Naive thymus-derived CD4-positive, alpha-beta T cell (primary cell): ENCODE measurements at regions not wholly inside any gene's neighbourhood (a gene's known extent, or its start where the extent isn't known, plus 50 kb on each side); places are given as distances from the start of the nearest gene placed in this dataset.
"Not testable (repeated sequence)": the region's sequence is repeated elsewhere in the genome, so short reads cannot be mapped to it uniquely, and the experiment has no call there.

Experiments
- ATAC-seq: fragments of 150-1000 bp; cut with Tn5 transposase; 2 replicates; pipeline ENCODE4 v1.10.0; 2021; ENCODE audit warnings: mild to moderate bottlenecking, moderate library complexity
- CTCF ChIA-PET: fragments of 350-600 bp; sonication (Branson Sonifier 250); formaldehyde crosslinking; loops from one replicate; lab custom pipeline; 2021; ENCODE audit warnings: antibody characterized with exemption; lab: Charles Lee
- POLR2A ChIA-PET: fragments of 350-600 bp; sonication (Branson Sonifier 250); formaldehyde crosslinking; loops from one replicate; lab custom pipeline; 2021; ENCODE audit warnings: antibody characterized with exemption, inconsistent platforms; lab: Charles Lee
- DNase-seq, 9 donors: peaks; one replicate each; pipeline versions ENCODE4 v3.0.0 to v3.0.0-alpha.2; 2020 to 2022; ENCODE audit warnings: mixed read lengths in 1 of 9
- H3K27ac ChIP-seq: one replicate; pipeline ENCODE4 v1.7.0; 2013; ENCODE audit warnings: mild to moderate bottlenecking, low read depth, low read length, moderate library complexity
- H3K27me3 ChIP-seq, 2 donors: one replicate each; pipeline ENCODE4 v1.7.0; 2013; ENCODE audit warnings: low read length in 2 of 2, mild to moderate bottlenecking in 2 of 2, moderate library complexity in 2 of 2; ENCODE audit not compliant: control insufficient read depth in 2 of 2, insufficient read depth in 2 of 2
- H3K36me3 ChIP-seq, 3 experiments: 1 replicate in 2 of 3; 2 replicates in 1 of 3; pipeline ENCODE4 v1.7.0; 2013; ENCODE audit warnings: low read length in 3 of 3, mild to moderate bottlenecking in 3 of 3, moderate library complexity in 1 of 3; ENCODE audit not compliant: insufficient read depth in 3 of 3, control insufficient read depth in 2 of 3
- H3K4me1 ChIP-seq, 2 donors: one replicate each; pipeline ENCODE4 v1.7.0; 2013; ENCODE audit warnings: low read length in 2 of 2, mild to moderate bottlenecking in 2 of 2, moderate library complexity in 1 of 2; ENCODE audit not compliant: control insufficient read depth in 2 of 2, insufficient read depth in 2 of 2
- H3K4me3 ChIP-seq: 2 replicates; pipeline ENCODE4 v1.7.0; 2013; ENCODE audit warnings: mild to moderate bottlenecking, low read length
- H3K9me3 ChIP-seq, 3 experiments: 1 replicate in 2 of 3; 2 replicates in 1 of 3; pipeline ENCODE4 v1.7.0; 2013; ENCODE audit warnings: low read length in 3 of 3; ENCODE audit not compliant: control insufficient read depth in 2 of 3
- H3K27ac Mint-ChIP-seq, 9 donors: one replicate each; pipeline ENCODE4 v1.8.0; 2020 to 2022; ENCODE audit warnings: mixed read lengths in 9 of 9, mild to moderate bottlenecking in 8 of 9, moderate library complexity in 5 of 9, inconsistent platforms in 2 of 9
- H3K27me3 Mint-ChIP-seq, 5 donors: one replicate each; pipeline ENCODE4 v1.8.0; 2021 to 2022; ENCODE audit warnings: mixed read lengths in 5 of 5, mild to moderate bottlenecking in 1 of 5
- H3K36me3 Mint-ChIP-seq, 5 donors: one replicate each; pipeline ENCODE4 v1.8.0; 2020 to 2022; ENCODE audit warnings: mixed read lengths in 5 of 5, mild to moderate bottlenecking in 3 of 5, inconsistent platforms in 1 of 5
- H3K4me1 Mint-ChIP-seq, 7 donors: one replicate each; pipeline ENCODE4 v1.8.0; 2020 to 2022; ENCODE audit warnings: mixed read lengths in 7 of 7, mild to moderate bottlenecking in 3 of 7, inconsistent platforms in 1 of 7
- H3K4me3 Mint-ChIP-seq, 10 donors: one replicate each; pipeline ENCODE4 v1.8.0; 2020 to 2022; ENCODE audit warnings: mild to moderate bottlenecking in 10 of 10, mixed read lengths in 10 of 10, moderate library complexity in 6 of 10, inconsistent platforms in 2 of 10
- H3K9me3 Mint-ChIP-seq, 11 donors: one replicate each; pipeline ENCODE4 v1.8.0; 2020 to 2022; ENCODE audit warnings: mixed read lengths in 11 of 11, mild to moderate bottlenecking in 4 of 11, inconsistent platforms in 1 of 11, moderate library complexity in 1 of 11
- intact Hi-C, 2 donors: fragments of 100-400 bp; cut with micrococcal nuclease; formaldehyde crosslinking; loops; one replicate each; pipeline ENCODE4 v1.15.1; 2023

GRCh38 chrX:39427906-39428305, 626.6 kb downstream of the MID1IP1 start:
- DNase-seq (peak in 1 of 9 donors; percentile 32), ATAC-seq (no peak)
- Histone ChIP-seq H3K9me3 (no peaks in the 10 kb centered on the region), H3K4me1 (peaks cover 0 to 17% of the 10 kb centered on the region in 2 donors), H3K36me3 (no peaks in the 10 kb centered on the region), H3K27me3 (no peaks in the 10 kb centered on the region), H3K4me3 (no peak overlapping the region), H3K27ac (no peak overlapping the region)
- intact Hi-C loops, result loop anchor here in 1 of 2 donors (10.0 kb wide), 1 partner anchor 67 kb away; no protein-coding TSS in a partner anchor
- Mint-ChIP-seq H3K27me3 (no peaks in the 10 kb centered on the region), H3K4me1 (peaks cover 11 to 54% (median 32%) of the 10 kb centered on the region in 7 donors), H3K4me3 (peak overlapping the region in 4 of 10 donors; percentile 13 to 68 (median 30)), H3K27ac (peak overlapping the region in 8 of 9 donors; percentile 6 to 87 (median 76)), H3K9me3 (peaks cover 0 to 7% (median 0%) of the 10 kb centered on the region in 11 donors), H3K36me3 (peaks cover 0 to 5% (median 0%) of the 10 kb centered on the region in 5 donors)
- ChIA-PET CTCF (no interaction called here), POLR2A (no interaction called here)

- DNase-seq (no peak), ATAC-seq (no peak)
- Mint-ChIP-seq H3K4me3 (no peak overlapping the region), H3K9me3 (peaks cover 0 to 3% (median 0%) of the 10 kb centered on the region in 11 donors), H3K27me3 (no peaks in the 10 kb centered on the region), H3K27ac (no peak overlapping the region), H3K4me1 (peaks cover 6 to 45% (median 27%) of the 10 kb centered on the region in 7 donors), H3K36me3 (no peaks in the 10 kb centered on the region)
- POLR2A ChIA-PET, result interaction anchor here (0.7 kb wide), 1 partner anchor 99 kb away, joined by 3 read pairs; no protein-coding TSS in a partner anchor
- no peak overlapping the region for H3K4me3 ChIP-seq
- CTCF ChIA-PET, result no interaction called here
- H3K4me1 ChIP-seq, result peaks cover 0 to 17% of the 10 kb centered on the region in 2 donors
- no peaks in the 10 kb centered on the region for H3K36me3 ChIP-seq
- H3K27ac ChIP-seq, result no peak overlapping the region
- H3K27me3 ChIP-seq, result no peaks in the 10 kb centered on the region
- H3K9me3 ChIP-seq, result no peaks in the 10 kb centered on the region
- intact Hi-C loops, result loop anchor here in 1 of 2 donors (5.0 kb wide), 1 partner anchor 168 kb away; no protein-coding TSS in a partner anchor
Observed at GRCh38 chrX:39430551-39430950, 629.3 kb downstream of the MID1IP1 start.

GRCh38 chrX:39431893-39432292, 630.6 kb downstream of the MID1IP1 start:
- peak overlapping the region in 1 of 9 donors; percentile 36 for H3K27ac Mint-ChIP-seq
- H3K4me1 ChIP-seq, result peaks cover 0 to 10% of the 10 kb centered on the region in 2 donors
- H3K9me3 ChIP-seq, result no peaks in the 10 kb centered on the region
- H3K36me3 ChIP-seq, result no peaks in the 10 kb centered on the region
- H3K4me1 Mint-ChIP-seq, result peaks cover 6 to 35% (median 26%) of the 10 kb centered on the region in 7 donors
- H3K36me3 Mint-ChIP-seq, result no peaks in the 10 kb centered on the region
- no peak overlapping the region for H3K4me3 ChIP-seq
- intact Hi-C loops, result loop anchor here in 1 of 2 donors (5.0 kb wide), 1 partner anchor 170 kb away; no protein-coding TSS in a partner anchor
- no peaks in the 10 kb centered on the region for H3K27me3 Mint-ChIP-seq
- H3K27me3 ChIP-seq, result no peaks in the 10 kb centered on the region
- no peak overlapping the region for H3K4me3 Mint-ChIP-seq
- no peak overlapping the region for H3K27ac ChIP-seq
- peaks cover 0 to 2% (median 0%) of the 10 kb centered on the region in 11 donors for H3K9me3 Mint-ChIP-seq
- ATAC-seq (no peak), DNase-seq (no peak)
- ChIA-PET CTCF (no interaction called here), POLR2A (no interaction called here)

GRCh38 chrX:39434671-39435070, 633.4 kb downstream of the MID1IP1 start:
- H3K27ac ChIP-seq, H3K4me3 Mint-ChIP-seq, H3K9me3 Mint-ChIP-seq, H3K9me3 ChIP-seq, H3K4me1 ChIP-seq, H3K4me3 ChIP-seq, H3K36me3 ChIP-seq, ATAC-seq, H3K36me3 Mint-ChIP-seq, H3K27ac Mint-ChIP-seq, CTCF ChIA-PET, POLR2A ChIA-PET, H3K27me3 ChIP-seq, H3K27me3 Mint-ChIP-seq, DNase-seq: not testable (repeated sequence)
- intact Hi-C loops, result loop anchor here in 1 of 2 donors (5.0 kb wide), 1 partner anchor 172 kb away; no protein-coding TSS in a partner anchor
- peaks cover 0 to 12% (median 9%) of the 10 kb centered on the region in 7 donors for H3K4me1 Mint-ChIP-seq

- H3K27me3 Mint-ChIP-seq, H3K36me3 Mint-ChIP-seq, CTCF ChIA-PET, H3K27ac ChIP-seq, DNase-seq, H3K4me3 ChIP-seq, H3K9me3 ChIP-seq, H3K9me3 Mint-ChIP-seq, POLR2A ChIA-PET, H3K36me3 ChIP-seq, H3K27ac Mint-ChIP-seq, H3K4me3 Mint-ChIP-seq, H3K27me3 ChIP-seq, H3K4me1 ChIP-seq, ATAC-seq, intact Hi-C loops: not testable (repeated sequence)
- peaks cover 0 to 23% (median 14%) of the 10 kb centered on the region in 7 donors for H3K4me1 Mint-ChIP-seq
Observed at GRCh38 chrX:39436538-39436937, 635.3 kb downstream of the MID1IP1 start.

- Histone ChIP-seq H3K4me3 (no peak overlapping the region), H3K36me3 (no peaks in the 10 kb centered on the region), H3K4me1 (peaks cover 0 to 6% of the 10 kb centered on the region in 2 donors), H3K27ac (no peak overlapping the region), H3K9me3 (peaks cover 0 to 4% (median 0%) of the 10 kb centered on the region in 3 experiments), H3K27me3 (no peaks in the 10 kb centered on the region)
- no peak for DNase-seq
- ChIA-PET POLR2A (no interaction called here), CTCF (interaction anchor here (0.6 kb wide), 1 partner anchor 624 kb away, joined by 3 read pairs; no protein-coding TSS in a partner anchor)
- Mint-ChIP-seq H3K36me3 (peaks cover 0 to 5% (median 0%) of the 10 kb centered on the region in 5 donors), H3K4me1 (peaks cover 0 to 32% (median 14%) of the 10 kb centered on the region in 7 donors), H3K27ac (no peak overlapping the region), H3K9me3 (peaks cover 0 to 9% (median 0%) of the 10 kb centered on the region in 11 donors), H3K4me3 (no peak overlapping the region), H3K27me3 (no peaks in the 10 kb centered on the region)
- intact Hi-C loops, result no loop called here
- no peak for ATAC-seq
Observed at GRCh38 chrX:39437670-39438441, 636.6 kb downstream of the MID1IP1 start.
